Peyer's patch (tissue), 4 donors: ENCODE measurements at regions not wholly inside any gene's neighbourhood (a gene's known extent, or its start where the extent isn't known, plus 50 kb on each side); places are given as distances from the start of the nearest gene placed in this dataset.

Source experiments
- CTCF ChIP-seq, 6 experiments: fragments of 450-650 bp in 4 of 6; fragments of 200-600 bp in 2 of 6; sonication (generic) in 1 of 6; IDR thresholded peaks; one replicate each; pipeline ENCODE4 v1.5.1; 2017 to 2019; ENCODE audit warnings: antibody characterized with exemption in 6 of 6, mild to moderate bottlenecking in 3 of 6, moderate library complexity in 1 of 6
- POLR2A ChIP-seq, 2 donors: fragments of 450-650 bp; IDR thresholded peaks; one replicate each; pipeline ENCODE4 v1.5.1; 2017; ENCODE audit warnings: antibody characterized with exemption in 2 of 2, mild to moderate bottlenecking in 2 of 2, moderate library complexity in 2 of 2

- TF ChIP-seq CTCF (IDR thresholded peaks at IDR 0.05) (no peak), POLR2A (IDR thresholded peaks at IDR 0.05) (no peak)
Observed at GRCh38 chr10:112899391-112900065, 50.5 kb upstream of the TCF7L2 start.
